NOMO-1 treated with DMSO at 0.1 percent for 48 hours (cell line): ENCODE measurements at regions not wholly inside any gene's neighbourhood (a gene's known extent, or its start where the extent isn't known, plus 50 kb on each side); places are given as distances from the start of the nearest gene placed in this dataset.

Experiments used
- DNase-seq: peaks from one replicate; lab custom pipeline; 2025; ENCODE audit not compliant: unreplicated experiment; lab: John Stamatoyannopoulos, UW

DNA sequence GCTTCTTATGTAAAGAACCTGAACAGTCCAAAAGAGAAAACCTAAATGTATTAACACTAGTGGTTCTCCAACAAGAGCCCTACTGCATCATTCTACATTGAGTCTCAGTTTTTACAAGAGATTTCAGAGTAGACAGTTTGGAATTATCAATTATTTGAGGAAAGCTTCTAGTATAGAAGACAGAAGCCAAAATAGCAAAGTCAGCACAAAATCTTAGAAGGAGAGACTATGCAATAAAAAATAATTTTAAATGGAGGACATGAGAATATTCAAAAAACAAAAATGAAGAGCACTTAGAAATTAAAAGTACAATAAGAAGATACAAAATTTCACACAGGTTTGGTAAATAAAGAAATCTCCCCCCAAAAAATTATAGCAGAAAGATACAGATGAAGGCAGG, 406.3 kb upstream of the USP15 start:
- DNase-seq = no peak

- DNase-seq = no peak
These were observed 405.3 kb upstream of the USP15 start for GRCh38 chr12:61854902-61855301.

DNA sequence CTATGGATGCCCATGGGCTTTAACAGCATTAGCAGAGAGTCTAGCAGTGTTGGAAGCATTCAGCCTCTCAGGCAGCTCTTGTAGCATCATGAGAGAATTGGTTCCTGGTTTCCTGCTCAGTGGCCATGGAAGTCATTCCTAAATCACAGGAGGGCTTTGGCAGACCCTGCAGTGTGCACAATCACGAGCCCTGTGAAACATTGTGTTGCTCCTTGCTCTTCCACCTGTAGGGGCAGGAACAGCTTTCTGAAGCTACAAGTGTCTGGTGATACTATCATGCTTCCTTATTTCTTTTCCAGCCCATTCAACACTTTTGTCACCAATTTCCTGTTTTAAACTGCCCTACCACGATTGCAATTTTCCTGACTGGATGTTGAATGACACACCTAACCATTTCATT, 402.2 kb upstream of the USP15 start:
- DNase-seq = no peak

- no peak for DNase-seq
These were observed 399.8 kb upstream of the USP15 start for GRCh38 chr12:61860451-61860850.

DNA sequence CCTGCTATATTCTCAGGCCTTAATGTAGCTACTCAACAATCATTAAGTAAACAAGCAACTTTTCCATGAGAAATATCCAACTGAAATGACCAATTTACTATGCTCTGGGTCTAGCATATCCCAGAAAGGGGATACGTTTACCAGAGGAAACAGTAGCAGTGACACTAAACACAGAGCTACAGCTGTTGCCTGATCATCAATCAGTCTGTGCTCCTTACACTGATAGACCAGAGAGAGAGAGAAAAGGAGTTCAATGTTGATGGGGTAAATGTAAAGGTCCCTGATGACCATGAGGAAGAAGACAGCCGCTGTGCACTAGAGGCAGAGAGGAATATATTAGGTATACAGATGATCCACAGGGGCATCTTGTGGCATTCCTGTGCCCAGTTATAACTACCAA, 397.2 kb upstream of the USP15 start:
- no peak for DNase-seq

DNA sequence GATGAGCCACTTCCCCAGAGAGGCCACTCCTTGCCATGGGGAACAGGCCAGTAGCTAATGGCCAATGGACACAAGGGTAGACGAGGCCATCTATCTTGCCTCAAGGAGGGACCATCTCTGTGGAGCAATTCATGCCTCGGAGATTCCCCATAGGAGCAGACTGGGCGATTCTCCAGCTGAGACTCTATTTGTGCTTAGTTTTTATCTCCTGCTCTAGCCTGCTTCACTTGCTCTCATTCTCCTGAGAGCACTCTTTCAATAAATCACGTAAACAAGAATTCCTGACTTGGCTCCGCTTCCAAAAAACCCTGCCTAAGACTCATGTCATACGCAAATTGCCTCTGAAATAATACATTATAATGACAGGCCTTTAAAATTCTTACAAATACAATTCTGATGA, 396.4 kb upstream of the USP15 start:
- DNase-seq = no peak

DNA sequence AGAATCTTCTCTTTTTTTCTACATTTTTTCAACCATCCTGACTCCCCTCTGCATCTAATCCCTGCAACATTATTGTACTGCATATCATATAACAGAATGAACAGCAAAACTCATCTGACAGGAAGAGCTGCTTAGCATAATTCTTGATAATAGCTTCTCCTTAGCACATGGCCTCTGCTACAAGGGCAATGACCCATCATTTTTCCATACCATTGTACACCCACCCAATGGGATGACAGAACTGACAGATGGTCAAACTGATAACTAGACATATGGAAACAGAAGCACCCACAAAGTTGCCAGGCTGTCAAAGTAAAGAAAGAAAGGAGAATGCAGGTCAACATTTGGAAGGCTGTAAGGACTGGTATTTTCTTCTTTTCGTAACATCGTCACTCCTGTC, 390.4 kb upstream of the USP15 start:
- DNase-seq = no peak

- peak; percentile 77 for DNase-seq
These were observed 389.3 kb upstream of the USP15 start for GRCh38 chr12:61870658-61871484.

GRCh38 chr12:61871485-61871810, 388.8 kb upstream of the USP15 start:
- DNase-seq = peak; percentile 35

- no peak for DNase-seq
These were observed 381.0 kb upstream of the USP15 start for GRCh38 chr12:61879229-61879628.

DNA sequence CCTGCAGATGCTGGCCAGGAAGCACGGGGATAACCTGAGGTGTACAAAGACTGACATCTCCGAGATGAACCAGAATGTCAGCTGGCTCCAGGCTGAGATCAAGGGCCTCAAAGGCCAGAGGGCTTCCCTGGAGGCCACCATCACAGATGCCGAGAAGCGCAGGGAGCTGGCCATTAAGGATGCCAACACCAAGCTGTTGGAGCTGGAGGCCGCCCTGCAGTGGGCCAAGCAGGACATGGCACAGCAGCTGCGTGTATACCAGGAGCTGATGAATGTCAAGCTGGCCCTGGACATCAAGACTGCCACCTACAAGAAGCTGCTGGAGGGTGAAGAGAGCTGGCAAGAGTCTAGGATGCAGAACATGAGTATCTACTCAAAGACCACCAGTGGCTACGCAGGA, 380.0 kb upstream of the USP15 start:
- DNase-seq = no peak

DNA sequence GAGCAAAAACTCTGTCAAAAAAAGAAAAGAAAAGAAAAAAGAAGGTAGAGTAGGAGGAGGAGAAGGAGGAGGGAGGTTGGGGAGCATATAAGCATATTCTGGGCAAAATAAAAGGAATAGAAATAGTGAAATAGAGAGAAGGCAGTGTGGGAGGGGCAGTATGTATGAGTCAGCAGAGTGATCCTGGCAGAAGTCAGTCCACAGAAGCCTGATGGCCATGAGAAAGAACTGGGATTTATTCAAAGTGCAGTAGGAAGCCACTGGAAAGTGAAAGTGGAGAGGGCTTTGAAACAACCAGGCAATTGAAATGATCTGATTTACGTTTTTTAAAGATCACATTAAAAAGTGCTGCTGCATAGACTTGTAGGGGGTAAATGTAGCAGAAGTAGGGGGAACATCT, 368.6 kb upstream of the USP15 start:
- no peak for DNase-seq

DNA sequence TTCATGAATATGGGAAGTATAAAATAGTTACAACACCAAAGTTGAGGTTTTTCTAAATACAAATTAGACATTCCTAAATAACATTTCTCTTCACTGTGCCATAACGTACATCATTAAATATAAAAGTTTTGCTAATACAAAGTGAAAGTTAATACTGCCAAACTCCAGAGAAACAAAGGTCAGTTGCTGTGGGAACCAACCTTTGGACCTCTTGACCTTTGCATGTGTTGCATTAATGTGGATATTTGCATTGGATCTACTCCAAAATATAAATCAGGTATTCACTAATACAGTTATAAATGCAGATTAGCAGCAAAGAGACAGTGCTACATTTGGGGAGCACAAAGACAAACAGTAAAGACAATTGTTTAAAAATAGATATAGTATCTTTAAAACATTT, 366.0 kb upstream of the USP15 start:
- DNase-seq = no peak

DNA sequence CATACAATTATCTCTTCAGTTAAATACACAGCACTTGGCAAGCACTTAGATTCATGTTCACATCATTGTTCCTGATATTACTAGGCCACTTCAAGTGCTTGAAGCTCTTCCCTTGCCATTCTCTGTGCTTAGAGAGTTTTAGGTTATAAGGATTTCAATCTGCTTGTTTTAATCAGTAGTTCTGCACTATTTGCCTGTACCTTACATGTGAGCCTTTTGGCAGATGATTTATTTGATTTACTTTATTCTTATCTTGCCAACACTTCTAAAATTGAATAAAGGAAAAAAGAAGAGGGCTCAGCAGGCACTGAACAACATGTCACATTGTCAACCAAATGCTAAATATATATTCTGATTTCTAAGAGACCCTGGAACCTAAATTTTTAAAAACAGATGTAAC, 363.8 kb upstream of the USP15 start:
- DNase-seq = no peak

GRCh38 chr12:61902403-61902802, 357.8 kb upstream of the USP15 start:
- no peak for DNase-seq

GRCh38 chr12:61911113-61911512, 349.1 kb upstream of the USP15 start:
- no peak for DNase-seq

- DNase-seq = peak; percentile 7
These were observed 344.8 kb upstream of the USP15 start for GRCh38 chr12:61915420-61915819.

DNA sequence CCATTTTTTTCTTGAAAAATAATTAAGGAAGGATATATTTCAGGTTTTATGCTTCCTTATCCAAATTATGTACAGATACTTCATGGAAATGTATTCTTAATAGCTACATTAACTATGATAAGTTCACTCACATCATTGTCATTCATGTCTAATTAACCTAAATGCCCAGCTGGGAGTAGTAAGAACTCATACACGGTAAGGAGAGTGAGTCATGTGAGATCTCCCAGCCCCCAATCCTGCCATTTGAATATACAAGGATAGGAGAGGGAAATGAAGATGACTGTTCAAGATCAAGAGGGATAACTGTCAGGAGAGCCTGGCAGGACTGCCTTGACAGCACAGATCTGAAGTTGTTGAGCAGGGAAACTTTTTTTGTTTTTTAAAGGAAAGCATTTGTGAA, 343.4 kb upstream of the USP15 start:
- no peak for DNase-seq

GRCh38 chr12:61919686-61920085, 340.5 kb upstream of the USP15 start:
- no peak for DNase-seq

GRCh38 chr12:61920230-61920629, 340.0 kb upstream of the USP15 start:
- no peak for DNase-seq

- no peak for DNase-seq
These were observed 337.1 kb upstream of the USP15 start for GRCh38 chr12:61923152-61923551.

GRCh38 chr12:61934564-61934963, 325.6 kb upstream of the USP15 start:
- no peak for DNase-seq

GRCh38 chr12:61939977-61940376, 320.2 kb upstream of the USP15 start:
- DNase-seq = no peak
